ENCODE measurements at regions not wholly inside any gene's neighbourhood (a gene's known extent, or its start where the extent isn't known, plus 50 kb on each side); places are given as distances from the start of the nearest gene placed in this dataset.

DNA sequence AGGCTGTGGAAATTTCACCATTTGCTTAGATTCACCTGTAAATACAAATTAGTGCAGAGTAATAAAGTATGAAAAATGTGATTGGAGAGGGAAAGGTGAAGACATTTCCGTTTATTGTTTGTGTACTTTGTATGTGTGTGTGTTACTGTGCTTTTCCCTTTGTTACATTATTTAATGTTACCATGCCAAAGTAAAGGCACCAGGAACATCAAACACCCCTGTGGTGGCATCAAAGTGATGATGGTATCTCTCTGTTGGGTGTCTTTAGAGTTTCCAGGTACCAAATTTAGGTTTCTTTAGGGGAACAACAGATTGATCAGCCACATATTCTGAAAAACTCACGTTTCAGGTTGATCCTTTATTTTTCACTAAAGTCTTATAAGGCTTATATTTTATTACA is 189.0 kb upstream of the FBXO33 start:
- TF ChIP-seq MAZ (IDR thresholded peaks at IDR 0.05; ENCODE audit: borderline replicate concordance, low read depth, low read length) (no peak), MAZ (CRISPR knock-in tag; IDR thresholded peaks at IDR 0.05; ENCODE audit: low read depth) (no peak), SALL1 (CRISPR knock-in tag; IDR thresholded peaks at IDR 0.05) (no peak), ZSCAN29 (CRISPR knock-in tag; conservative IDR thresholded peaks at IDR 0.05) (no peak), RAD21 (CRISPR knock-in tag; IDR thresholded peaks at IDR 0.05) (no peak), ZNF768 (CRISPR knock-in tag; IDR thresholded peaks at IDR 0.05) (no peak), BRD4 (CRISPR knock-in tag; IDR thresholded peaks at IDR 0.05) (no peak), POLR2A (IDR thresholded peaks at IDR 0.05; ENCODE audit: insufficient read depth in 1 of 2, low read depth in 2 of 2, low read length in 2 of 2) (no peak), NR3C1 (CRISPR knock-in tag; IDR thresholded peaks at IDR 0.05) (no peak)
- TF ChIP-seq, protein P1, sequence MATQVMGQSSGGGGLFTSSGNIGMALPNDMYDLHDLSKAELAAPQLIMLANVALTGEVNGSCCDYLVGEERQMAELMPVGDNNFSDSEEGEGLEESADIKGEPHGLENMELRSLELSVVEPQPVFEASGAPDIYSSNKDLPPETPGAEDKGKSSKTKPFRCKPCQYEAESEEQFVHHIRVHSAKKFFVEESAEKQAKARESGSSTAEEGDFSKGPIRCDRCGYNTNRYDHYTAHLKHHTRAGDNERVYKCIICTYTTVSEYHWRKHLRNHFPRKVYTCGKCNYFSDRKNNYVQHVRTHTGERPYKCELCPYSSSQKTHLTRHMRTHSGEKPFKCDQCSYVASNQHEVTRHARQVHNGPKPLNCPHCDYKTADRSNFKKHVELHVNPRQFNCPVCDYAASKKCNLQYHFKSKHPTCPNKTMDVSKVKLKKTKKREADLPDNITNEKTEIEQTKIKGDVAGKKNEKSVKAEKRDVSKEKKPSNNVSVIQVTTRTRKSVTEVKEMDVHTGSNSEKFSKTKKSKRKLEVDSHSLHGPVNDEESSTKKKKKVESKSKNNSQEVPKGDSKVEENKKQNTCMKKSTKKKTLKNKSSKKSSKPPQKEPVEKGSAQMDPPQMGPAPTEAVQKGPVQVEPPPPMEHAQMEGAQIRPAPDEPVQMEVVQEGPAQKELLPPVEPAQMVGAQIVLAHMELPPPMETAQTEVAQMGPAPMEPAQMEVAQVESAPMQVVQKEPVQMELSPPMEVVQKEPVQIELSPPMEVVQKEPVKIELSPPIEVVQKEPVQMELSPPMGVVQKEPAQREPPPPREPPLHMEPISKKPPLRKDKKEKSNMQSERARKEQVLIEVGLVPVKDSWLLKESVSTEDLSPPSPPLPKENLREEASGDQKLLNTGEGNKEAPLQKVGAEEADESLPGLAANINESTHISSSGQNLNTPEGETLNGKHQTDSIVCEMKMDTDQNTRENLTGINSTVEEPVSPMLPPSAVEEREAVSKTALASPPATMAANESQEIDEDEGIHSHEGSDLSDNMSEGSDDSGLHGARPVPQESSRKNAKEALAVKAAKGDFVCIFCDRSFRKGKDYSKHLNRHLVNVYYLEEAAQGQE (IDR thresholded peaks at IDR 0.05; ENCODE audit: borderline replicate concordance in 1 of 2, low read depth in 1 of 2, low read length in 2 of 2) = no peak
- TF ChIP-seq, protein P2, sequence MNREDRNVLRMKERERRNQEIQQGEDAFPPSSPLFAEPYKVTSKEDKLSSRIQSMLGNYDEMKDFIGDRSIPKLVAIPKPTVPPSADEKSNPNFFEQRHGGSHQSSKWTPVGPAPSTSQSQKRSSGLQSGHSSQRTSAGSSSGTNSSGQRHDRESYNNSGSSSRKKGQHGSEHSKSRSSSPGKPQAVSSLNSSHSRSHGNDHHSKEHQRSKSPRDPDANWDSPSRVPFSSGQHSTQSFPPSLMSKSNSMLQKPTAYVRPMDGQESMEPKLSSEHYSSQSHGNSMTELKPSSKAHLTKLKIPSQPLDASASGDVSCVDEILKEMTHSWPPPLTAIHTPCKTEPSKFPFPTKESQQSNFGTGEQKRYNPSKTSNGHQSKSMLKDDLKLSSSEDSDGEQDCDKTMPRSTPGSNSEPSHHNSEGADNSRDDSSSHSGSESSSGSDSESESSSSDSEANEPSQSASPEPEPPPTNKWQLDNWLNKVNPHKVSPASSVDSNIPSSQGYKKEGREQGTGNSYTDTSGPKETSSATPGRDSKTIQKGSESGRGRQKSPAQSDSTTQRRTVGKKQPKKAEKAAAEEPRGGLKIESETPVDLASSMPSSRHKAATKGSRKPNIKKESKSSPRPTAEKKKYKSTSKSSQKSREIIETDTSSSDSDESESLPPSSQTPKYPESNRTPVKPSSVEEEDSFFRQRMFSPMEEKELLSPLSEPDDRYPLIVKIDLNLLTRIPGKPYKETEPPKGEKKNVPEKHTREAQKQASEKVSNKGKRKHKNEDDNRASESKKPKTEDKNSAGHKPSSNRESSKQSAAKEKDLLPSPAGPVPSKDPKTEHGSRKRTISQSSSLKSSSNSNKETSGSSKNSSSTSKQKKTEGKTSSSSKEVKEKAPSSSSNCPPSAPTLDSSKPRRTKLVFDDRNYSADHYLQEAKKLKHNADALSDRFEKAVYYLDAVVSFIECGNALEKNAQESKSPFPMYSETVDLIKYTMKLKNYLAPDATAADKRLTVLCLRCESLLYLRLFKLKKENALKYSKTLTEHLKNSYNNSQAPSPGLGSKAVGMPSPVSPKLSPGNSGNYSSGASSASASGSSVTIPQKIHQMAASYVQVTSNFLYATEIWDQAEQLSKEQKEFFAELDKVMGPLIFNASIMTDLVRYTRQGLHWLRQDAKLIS (CRISPR knock-in tag; IDR thresholded peaks at IDR 0.05) = no peak

Data from HepG2 (cell line).